ENCODE measurements at regions not wholly inside any gene's neighbourhood (a gene's known extent, or its start where the extent isn't known, plus 50 kb on each side); places are given as distances from the start of the nearest gene placed in this dataset.

- no peak for TF ChIP-seq CTCF (conservative IDR thresholded peaks at IDR 0.05; ENCODE audit: low read depth, low read length)
- TF ChIP-seq USF2 (IDR thresholded peaks at IDR 0.05; ENCODE audit: low read depth, low read length) = no peak
- no peak for TF ChIP-seq POLR2A (IDR thresholded peaks at IDR 0.05; ENCODE audit: low read depth, low read length)
- TF ChIP-seq MAFK (IDR thresholded peaks at IDR 0.05; ENCODE audit: low read depth, low read length) = no peak
- TF ChIP-seq FOS (IDR thresholded peaks at IDR 0.05; ENCODE audit: low read depth, low read length) = no peak
- no peak for TF ChIP-seq ELK1 (IDR thresholded peaks at IDR 0.05; ENCODE audit: borderline replicate concordance, low read depth, low read length)
- no peak for TF ChIP-seq CHD1 (IDR thresholded peaks at IDR 0.05; ENCODE audit: low read depth, low read length)
- TF ChIP-seq NFE2L2 (IDR thresholded peaks at IDR 0.05; ENCODE audit: low read depth, low read length) = no peak
- no peak for TF ChIP-seq RCOR1 (IDR thresholded peaks at IDR 0.05; ENCODE audit: insufficient replicate concordance, low read length)
- TF ChIP-seq MAZ (IDR thresholded peaks at IDR 0.05; ENCODE audit: borderline replicate concordance, low read depth, low read length) = no peak
- TF ChIP-seq CEBPB (IDR thresholded peaks at IDR 0.05; ENCODE audit: low read depth, low read length) = no peak
- no peak for TF ChIP-seq SMC3 (IDR thresholded peaks at IDR 0.05; ENCODE audit: low read depth, low read length)
- no peak for TF ChIP-seq RFX5 (IDR thresholded peaks at IDR 0.05; ENCODE audit: low read depth, low read length)
Measured at GRCh38 chr5:103741984-103742383, 179.4 kb upstream of the NUDT12 start.

Measured in IMR-90 (cell line).